ENCODE measurements at regions not wholly inside any gene's neighbourhood (a gene's known extent, or its start where the extent isn't known, plus 50 kb on each side); places are given as distances from the start of the nearest gene placed in this dataset.
"Not testable (repeated sequence)": the region's sequence is repeated elsewhere in the genome, so short reads cannot be mapped to it uniquely, and the experiment has no call there.

DNA sequence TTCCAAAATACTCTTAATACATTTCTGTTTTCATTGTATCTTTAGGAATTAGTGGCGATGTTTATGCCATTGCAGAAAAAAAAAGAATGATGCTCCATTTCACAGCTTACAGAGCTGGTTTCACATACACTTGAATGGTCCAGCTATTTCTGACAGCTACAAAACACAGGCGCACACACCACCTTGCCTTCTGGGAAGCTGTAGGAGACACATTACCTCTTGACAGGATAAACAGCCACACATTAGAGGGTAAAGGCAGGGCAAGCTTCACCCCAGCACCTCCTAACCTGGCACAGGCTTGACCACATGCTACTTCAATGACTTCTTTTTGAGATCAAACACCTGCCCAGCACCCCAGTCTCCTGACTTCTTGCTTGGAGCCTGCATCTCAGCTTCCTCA lies 73.2 kb upstream of the PLGLB2 start:
- DNase-seq (ENCODE audit: low spot score): not testable (repeated sequence)

DNA sequence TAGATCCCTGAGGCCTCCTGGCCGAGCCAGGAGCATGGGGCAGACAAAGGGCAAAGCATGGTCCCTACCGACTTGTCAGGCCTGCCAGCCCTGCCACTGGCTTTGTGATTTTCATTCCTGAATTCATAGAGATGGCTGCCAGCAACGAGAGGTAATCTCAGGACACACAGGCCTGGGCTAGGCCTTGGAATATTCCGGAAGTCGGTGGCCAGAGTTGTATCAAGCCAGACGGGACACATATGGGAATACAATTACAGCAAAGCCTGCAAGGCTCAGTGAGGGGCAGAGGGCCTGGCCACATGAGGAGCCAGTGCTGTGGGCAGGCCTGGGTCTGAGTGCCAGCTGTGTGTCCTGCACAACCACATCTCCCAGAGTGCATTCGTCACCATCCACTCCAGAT lies 72.4 kb upstream of the PLGLB2 start:
- DNase-seq (ENCODE audit: low spot score): not testable (repeated sequence)

DNA sequence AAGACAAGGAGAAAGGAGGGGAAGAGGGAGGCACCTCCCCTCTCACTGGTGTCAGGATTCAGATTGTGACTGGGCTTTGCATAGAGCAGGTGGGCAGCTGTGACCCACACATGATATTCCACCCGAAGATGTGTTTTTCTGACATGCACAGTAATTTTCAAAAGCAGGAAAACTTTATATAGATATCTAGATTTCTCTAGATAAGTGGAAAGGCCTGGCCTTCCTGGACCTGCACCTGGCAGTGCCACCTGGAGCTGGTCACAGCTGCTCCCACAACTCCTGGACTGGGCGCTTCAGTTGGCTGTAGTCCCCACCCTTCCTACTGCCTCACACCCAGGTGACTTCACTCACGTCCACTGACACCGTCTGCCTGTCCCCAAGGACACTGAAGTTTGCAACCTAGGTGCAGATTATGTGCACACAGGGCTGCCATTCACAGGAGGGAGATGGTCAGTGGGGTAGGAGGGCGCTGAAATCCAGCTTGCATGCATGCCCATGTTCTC lies 70.4 kb upstream of the PLGLB2 start:
- DNase-seq (ENCODE audit: low spot score): not testable (repeated sequence)

DNA sequence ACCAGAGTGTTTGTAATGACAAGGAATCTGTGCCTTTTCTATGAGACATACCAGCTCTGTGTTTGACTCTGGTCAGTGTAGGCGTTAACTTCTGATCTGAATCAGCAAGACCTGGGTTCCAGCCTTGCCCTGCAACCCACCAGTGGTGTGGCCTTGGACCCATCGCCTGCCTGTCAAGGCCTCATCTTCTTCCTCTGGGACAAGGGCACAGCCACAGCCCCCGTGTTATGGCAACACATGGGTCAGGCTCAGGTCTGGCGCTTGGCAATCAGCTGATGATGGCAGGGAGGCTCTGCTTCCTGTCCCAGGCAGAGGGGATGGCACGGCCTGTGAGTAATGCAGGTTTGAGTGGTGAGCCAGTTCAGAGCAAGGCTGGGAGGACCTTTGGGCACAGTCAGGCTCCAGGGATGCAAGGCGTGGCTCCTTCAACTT lies 69.1 kb upstream of the PLGLB2 start:
- DNase-seq (ENCODE audit: low spot score): not testable (repeated sequence)

DNA sequence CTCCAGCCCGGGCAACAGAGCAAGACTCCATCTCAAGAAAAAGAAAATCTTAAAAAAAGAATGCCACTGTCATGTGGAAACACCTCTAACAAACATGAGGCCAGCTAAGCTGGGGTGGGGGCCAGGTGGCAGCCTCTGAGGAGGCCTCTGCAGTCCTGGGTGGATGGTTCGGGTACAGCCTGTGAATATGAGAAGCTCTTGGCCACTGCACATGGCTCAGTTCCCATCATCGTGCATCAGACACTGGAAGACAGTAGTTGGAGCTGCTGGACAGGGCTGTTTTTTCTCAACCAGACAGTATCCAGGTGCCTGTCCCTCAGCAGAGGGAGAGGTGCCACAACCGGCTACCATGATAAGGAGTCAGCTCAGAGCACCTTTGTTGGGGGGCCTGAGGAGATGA lies 67.9 kb upstream of the PLGLB2 start:
- not testable (repeated sequence) for DNase-seq (ENCODE audit: low spot score)

DNA sequence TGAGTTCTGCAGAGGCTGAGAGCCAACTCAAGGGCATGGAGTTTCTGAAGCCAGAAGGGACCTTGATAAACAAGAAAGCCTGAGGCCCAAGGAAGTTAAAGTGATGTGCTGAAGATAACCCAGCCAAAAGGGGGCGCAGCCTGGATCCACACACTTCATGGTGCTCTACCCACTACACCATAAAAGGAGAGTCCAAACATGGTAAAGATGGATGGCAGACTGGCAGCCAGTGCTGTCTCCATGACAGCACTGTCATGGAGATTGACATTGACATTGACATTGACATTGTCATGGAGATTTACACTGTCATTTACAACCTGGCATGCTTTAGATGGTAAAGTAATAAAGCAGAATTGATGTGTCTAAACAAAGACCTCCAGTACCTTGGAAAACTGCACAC lies 67.2 kb upstream of the PLGLB2 start:
- not testable (repeated sequence) for DNase-seq (ENCODE audit: low spot score)

DNA sequence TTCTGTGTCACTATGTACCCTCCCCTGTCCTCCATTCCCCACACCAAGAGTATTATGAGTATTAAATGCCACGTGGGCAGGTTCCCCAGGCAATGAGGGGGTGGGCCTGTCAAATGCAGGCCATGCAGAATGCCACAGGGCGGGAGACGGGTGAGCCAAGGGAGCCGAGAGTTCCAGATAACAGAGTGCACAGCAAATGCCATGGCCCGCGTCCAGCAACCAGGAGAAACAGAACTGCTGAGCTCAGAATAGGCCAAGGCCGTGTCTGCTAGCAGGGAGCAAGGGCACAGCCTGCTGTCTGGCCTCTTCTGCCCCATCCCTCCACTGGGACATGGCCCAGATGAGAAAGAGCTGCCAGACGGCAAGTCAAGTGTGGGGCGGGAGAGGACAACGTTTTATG lies 64.4 kb upstream of the PLGLB2 start:
- not testable (repeated sequence) for DNase-seq (ENCODE audit: low spot score)

DNA sequence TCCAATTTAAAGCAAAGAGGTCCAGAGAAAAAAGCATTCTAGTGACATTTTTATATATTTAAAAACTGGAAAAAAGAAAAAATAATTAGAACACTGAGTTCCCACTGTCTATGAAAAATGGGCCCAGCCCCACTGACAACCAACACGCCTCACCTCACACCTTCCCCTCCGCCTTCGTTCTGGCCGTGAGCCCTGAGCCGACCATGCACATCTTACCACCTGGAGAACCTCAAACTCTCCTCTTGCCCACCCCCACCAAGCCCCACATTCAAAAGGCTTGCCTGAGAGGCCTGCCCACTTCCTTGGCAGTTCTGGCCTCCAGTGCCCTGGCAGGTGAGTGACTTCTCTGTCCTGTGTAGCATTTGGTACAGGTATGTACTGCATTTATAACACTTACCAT lies 63.9 kb upstream of the PLGLB2 start:
- not testable (repeated sequence) for DNase-seq (ENCODE audit: low spot score)

DNA sequence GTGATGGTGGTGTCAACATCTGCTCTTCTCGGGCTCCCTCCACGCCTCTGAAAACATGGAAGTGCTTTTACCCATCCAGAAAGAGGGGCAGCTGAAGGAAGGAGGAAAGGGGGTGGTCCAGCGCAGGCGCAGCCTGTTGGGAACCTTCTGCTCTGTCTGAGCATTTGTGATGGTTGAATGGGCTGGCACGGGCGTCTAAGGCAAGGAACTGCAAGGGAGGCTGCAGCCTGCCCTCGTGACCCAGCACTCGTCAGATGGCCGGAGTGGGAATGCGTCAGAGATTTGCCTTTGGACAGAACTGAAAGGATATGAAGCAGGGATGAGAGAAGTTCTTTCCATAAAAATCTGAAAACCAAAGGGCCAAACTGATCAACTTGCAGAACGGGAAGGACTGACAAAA lies 62.3 kb upstream of the PLGLB2 start:
- DNase-seq (ENCODE audit: low spot score): not testable (repeated sequence)

DNA sequence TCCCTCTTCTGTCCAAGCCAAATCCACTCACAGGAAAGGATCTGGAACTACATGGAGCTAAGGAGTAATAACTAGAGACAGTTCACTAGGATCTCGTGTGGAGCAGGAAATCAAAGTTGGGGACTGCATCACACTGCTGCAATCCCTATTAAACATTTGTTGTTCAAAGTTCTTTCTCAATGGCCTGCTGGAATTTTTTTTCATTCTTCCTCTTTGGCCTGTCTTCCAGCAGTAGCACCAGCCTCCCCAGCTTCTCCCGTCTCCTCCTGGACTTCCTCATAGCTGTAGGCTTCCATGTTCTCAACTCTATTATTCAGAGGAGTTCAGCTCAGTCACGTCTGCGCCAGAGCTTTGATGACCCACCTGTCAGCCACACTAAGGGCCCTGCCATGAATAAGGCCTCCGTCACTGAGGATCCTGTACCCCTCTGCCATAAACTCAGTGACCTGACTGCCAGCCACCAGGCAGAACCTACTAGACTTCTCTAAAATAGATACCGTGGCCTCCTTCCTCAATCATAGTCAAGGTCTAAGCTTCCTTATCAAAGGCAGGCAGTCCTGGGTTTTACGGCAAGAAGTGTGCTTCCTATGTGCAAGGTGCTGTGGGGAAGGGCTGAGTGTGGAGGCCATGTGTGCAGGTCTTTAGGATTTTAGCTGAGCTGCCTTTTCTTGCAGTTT lies 60.9 kb upstream of the PLGLB2 start:
- not testable (repeated sequence) for DNase-seq (ENCODE audit: low spot score)

DNA sequence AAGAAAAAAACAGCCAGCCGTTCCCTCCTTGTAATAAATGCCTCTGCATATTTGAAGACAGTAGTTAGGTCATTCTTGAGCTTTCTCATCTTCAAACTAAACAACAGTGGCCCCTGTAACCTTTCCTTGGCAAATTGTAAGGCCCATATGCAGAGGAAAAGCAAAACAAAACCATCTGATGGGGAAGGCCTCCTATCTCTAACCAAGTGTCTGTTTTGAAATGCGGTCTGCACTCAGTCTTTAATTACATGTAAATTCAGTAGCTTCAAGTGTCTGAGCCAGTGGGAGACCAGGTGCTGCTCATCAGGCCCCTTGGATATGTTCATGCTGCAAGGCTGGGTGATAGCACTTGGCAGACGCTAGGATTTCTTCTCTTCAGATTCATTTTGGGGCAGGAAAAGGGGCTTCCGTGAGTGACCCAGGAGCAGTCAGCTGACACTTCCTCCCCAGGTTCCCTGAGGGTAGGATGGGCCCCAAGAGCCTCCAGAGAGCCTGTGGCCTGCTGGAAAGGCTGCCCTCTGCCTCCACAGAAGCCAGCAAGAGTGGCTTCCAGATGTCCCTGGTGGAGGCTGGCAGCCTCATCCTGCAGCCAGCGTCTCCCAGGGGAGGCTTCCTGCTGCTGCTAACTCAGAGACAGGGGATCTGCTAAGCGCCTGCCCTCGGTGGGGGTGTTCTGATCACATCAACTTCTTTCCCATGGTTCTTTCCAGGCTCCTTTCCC lies 60.2 kb upstream of the PLGLB2 start:
- DNase-seq (ENCODE audit: low spot score): not testable (repeated sequence)

DNA sequence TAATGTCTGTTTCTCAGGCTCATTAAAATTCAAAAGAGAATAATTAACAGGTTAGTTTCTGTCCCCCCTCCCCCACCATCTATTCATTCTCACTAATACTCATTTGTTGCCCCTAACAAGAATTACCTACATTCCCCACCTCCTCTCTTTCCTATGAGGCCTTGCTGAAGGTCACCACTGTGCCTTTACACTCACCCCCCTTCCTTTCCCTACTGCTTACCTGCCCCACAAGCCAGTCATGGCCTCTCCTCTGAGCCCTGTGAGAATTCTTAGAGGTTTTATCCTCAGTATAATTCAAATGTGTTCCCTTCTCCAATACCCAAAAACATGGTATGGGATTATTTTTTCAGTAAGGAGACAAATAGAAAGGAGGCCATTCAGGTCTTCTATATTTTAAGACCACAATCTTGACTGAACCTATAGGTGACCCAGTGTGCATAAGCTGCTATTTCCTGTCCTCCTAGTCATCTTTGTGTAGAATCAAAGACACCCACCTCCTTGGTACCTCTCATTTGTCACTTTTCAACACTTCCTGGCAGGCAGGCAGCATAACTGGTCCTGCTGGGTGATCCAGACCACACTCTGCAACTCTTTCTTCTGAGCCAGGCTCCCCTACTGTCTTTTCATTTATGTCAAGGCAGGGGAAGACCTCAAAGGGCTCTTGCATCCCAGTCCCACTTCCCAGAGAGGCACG lies 55.8 kb upstream of the PLGLB2 start:
- not testable (repeated sequence) for DNase-seq (ENCODE audit: low spot score)

DNA sequence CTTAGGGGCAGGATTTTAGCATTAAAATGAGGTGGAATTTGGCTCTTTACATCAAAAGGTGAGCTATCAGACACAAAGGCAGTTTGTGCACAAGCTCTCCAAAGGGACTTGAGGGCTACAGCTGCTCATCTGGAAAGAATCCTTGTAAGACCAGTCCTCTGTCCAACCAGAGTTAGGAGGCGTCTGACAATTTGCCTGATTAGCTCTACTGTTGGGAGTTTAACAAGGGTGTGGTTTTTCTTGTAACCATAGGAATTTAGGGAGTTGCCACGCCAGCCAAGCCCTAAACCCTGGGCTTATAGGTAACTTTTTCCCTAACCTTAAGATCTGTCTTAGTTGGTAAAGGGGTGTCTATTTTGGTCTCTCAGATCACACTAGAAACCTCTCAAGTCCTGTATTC lies 55.0 kb upstream of the PLGLB2 start:
- DNase-seq (ENCODE audit: low spot score): peak; percentile 34

DNA sequence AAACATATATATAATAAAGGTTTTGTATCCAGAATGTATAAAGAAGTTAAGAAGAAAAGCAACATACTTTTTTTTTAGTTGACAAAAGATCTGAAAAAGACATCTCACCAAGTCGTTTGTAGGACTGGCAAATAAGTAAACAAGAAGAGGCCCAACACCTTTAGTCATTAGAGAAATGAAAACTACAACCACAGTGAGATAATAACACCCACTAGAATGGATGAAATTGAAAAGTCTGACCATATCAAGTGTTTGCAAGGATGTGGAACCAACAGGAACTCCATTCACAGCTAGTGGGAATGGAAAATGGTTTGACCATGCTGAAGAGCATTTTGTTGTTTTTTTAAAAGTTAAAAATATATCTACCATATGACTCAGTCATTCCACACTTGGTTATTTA lies 54.0 kb upstream of the PLGLB2 start:
- DNase-seq (ENCODE audit: low spot score): not testable (repeated sequence)

DNA sequence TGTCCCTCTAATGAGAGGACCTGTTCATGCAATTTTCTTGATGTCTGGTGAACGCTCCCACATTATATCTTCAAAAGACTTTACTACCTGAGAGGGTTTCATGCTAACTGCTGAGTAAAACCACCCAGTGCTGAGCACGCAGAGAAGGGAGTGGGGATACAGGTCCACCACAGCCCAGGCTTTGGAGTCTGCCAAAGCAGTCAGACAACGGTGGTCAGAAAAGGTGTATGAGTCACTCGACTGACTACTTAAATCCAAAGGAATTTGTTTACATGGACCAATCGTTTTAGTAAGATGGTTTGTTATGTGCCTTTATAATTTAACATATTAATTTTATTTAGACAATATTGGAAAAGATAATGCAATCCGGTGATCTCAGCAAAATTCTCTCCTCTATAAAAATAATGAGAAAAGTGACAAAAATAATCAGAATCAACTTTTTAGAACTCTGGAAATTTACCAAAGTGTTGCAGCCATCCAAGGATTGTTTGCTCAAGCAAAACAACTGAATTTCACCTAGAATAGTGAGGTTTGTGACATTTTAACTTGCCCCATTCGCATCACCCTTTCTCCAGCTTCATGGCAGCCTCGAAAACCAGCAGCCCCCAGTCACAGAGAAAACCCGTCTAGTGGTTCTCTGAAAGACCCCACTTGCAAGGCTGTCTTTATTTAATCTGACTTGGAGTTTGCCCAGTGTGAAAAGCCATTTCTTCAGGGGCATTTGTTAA lies 52.1 kb upstream of the PLGLB2 start:
- DNase-seq (ENCODE audit: low spot score): peak; percentile 37

All from A172 (cell line).